Urinary bladder (tissue), 4 donors: ENCODE measurements at regions not wholly inside any gene's neighbourhood (a gene's known extent, or its start where the extent isn't known, plus 50 kb on each side); places are given as distances from the start of the nearest gene placed in this dataset. TPM values are rescaled to one million over a fixed set of nuclear protein-coding genes. Genes with fewer than 3 reads are reported as not detected.
"Not testable (repeated sequence)": the region's sequence is repeated elsewhere in the genome, so short reads cannot be mapped to it uniquely, and the experiment has no call there.

Experiments used
- DNase-seq: peaks from one replicate; pipeline ENCODE4 v3.0.0-alpha.2; 2015; ENCODE audit errors: extremely low spot score
- H3K27ac ChIP-seq: one replicate; pipeline ENCODE4 v1.5.1; 2013; ENCODE audit warnings: low read depth, mild to moderate bottlenecking, moderate library complexity
- H3K36me3 ChIP-seq: one replicate; pipeline ENCODE4 v1.6.1; 2013; ENCODE audit warnings: mild to moderate bottlenecking, moderate library complexity; ENCODE audit not compliant: insufficient read depth
- H3K4me1 ChIP-seq: one replicate; pipeline ENCODE4 v1.6.1; 2013; ENCODE audit warnings: mild to moderate bottlenecking, moderate library complexity; ENCODE audit not compliant: insufficient read depth
- H3K4me3 ChIP-seq: one replicate; pipeline ENCODE4 v1.5.1; 2013; ENCODE audit warnings: low read depth, low read length
- WGBS: extraction: QIAGEN DNeasy Blood & Tissue Kit; methylation state at CpG from one replicate; pipeline ENCODE4 v1.1.7; 2013; 5-methylcytosine and 5-hydroxymethylcytosine counted together
- small RNA-seq: library from RNA; depleted of rRNA; stranded (forward); fragments of <200 nt; gene quantifications from one replicate; pipeline ENCODE3, GENCODE V24; 2014
- donor health status: healthy with polysubstance abuse.
- donor health status: healthy.

DNA sequence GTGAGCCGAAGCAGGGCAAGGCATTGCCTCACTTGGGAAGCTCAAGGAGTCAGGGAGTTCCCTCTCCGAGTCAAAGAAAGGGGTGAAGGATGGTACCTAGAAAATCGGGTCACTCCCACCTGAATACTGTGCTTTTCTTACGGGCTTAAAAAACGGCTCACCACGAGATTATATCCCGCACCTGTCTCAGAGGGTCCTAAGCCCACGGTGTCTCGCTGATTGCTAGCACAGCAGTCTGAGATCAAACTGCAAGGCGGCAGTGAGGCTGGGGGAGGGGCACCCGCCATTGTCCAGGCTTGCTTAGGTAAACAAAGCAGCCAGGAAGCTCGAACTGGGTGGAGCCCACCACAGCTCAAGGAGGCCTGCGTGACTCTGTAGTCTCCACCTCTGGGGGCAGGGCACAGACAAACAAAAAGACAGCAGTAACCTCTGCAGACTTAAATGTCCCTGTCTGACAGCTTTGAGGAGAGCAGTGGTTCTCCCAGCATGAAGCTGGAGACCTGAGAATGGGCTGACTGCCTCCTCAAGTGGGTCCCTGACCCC is 254.7 kb downstream of the FOXD4L6 start:
- 81% methylated on average over 13 of the region's 13 CpGs for WGBS
- not testable (repeated sequence) for H3K36me3 ChIP-seq, H3K4me3 ChIP-seq, H3K27ac ChIP-seq, DNase-seq, H3K4me1 ChIP-seq

DNA sequence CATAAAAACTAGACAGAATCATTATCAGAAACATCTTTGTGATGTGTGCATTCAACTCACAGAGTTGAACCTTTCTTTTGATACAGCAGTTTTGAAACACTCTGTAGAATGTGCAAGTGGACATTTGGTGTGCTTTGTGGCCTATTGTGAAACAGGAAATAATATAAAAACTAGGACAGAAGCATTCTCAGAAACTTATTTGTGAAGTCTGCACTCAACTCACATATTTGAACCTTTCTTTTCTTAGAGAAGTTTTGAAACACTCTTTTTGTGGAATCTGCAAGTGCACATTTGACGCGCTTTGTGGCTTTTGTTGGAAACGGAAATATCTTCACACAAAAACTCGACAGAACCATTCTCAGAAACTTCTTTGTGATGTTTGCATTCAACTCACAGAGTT is 260.0 kb downstream of the FOXD4L6 start:
- 83% methylated on average over 4 of the region's 4 CpGs for WGBS
- H3K4me3 ChIP-seq, H3K36me3 ChIP-seq, DNase-seq, H3K27ac ChIP-seq, H3K4me1 ChIP-seq: not testable (repeated sequence)

Small RNA genes lying in the stretch of these regions (small RNA-seq; reads per million reads assigned to genes)
- gene AL353626.2 (not detected), gene MIR1299 (not detected)
